Kidney tubule cell (primary cell): ENCODE measurements at regions not wholly inside any gene's neighbourhood (a gene's known extent, or its start where the extent isn't known, plus 50 kb on each side); places are given as distances from the start of the nearest gene placed in this dataset.
"Not testable (repeated sequence)": the region's sequence is repeated elsewhere in the genome, so short reads cannot be mapped to it uniquely, and the experiment has no call there.

Experiments
- DNase-seq: peaks from one replicate; pipeline ENCODE4 v3.0.0-alpha.2; 2018; ENCODE audit warnings: low spot score

- no peak for DNase-seq
Measured at GRCh38 chr11:121358760-121359159, 66.2 kb downstream of the SC5D start.

- no peak for DNase-seq
Measured at GRCh38 chr11:121359591-121359990, 67.0 kb downstream of the SC5D start.

- not testable (repeated sequence) for DNase-seq
Measured at GRCh38 chr11:121362955-121363354, 70.4 kb downstream of the SC5D start.

- DNase-seq: no peak
Measured at GRCh38 chr11:121365304-121365703, 72.7 kb downstream of the SC5D start.

- DNase-seq: no peak
Measured at GRCh38 chr11:121366038-121366437, 73.5 kb downstream of the SC5D start.

- peak; percentile 45 for DNase-seq
Measured at GRCh38 chr11:121367001-121367843, 74.7 kb downstream of the SC5D start.

- DNase-seq: no peak
Measured at GRCh38 chr11:121367844-121368225, 75.3 kb downstream of the SC5D start.

GRCh38 chr11:121368364-121369240, 76.0 kb downstream of the SC5D start:
- DNase-seq: no peak

- no peak for DNase-seq
Measured at GRCh38 chr11:121369366-121369765, 76.8 kb downstream of the SC5D start.

GRCh38 chr11:121372028-121372427, 79.5 kb downstream of the SC5D start:
- DNase-seq: no peak

GRCh38 chr11:121372671-121373429, 79.3 kb upstream of the SORL1 start:
- DNase-seq: no peak

GRCh38 chr11:121374286-121374985, 77.7 kb upstream of the SORL1 start:
- DNase-seq: no peak

- no peak for DNase-seq
Measured at GRCh38 chr11:121376130-121376529, 76.0 kb upstream of the SORL1 start.

GRCh38 chr11:121379145-121379810, 72.8 kb upstream of the SORL1 start:
- not testable (repeated sequence) for DNase-seq

GRCh38 chr11:121383716-121384115, 68.4 kb upstream of the SORL1 start:
- DNase-seq: no peak

- DNase-seq: no peak
Measured at GRCh38 chr11:121385688-121386087, 66.4 kb upstream of the SORL1 start.
